SU-DHL-6 (cell line): ENCODE measurements at regions not wholly inside any gene's neighbourhood (a gene's known extent, or its start where the extent isn't known, plus 50 kb on each side); places are given as distances from the start of the nearest gene placed in this dataset.

Experiments
- H2AFZ ChIP-seq: fragments of 200-600 bp; sonication (generic); 2 replicates; pipeline ENCODE4 v1.6.1; 2014; ENCODE audit warnings: low read depth, mild to moderate bottlenecking, moderate library complexity, mixed read lengths, antibody characterized with exemption, low read length; ENCODE audit not compliant: severe bottlenecking
- H3F3A ChIP-seq: fragments of 200-600 bp; shearing (Covaris generic); 2 replicates; pipeline ENCODE4 v1.6.0; 2016; ENCODE audit warnings: antibody characterized with exemption, mild to moderate bottlenecking; ENCODE audit not compliant: insufficient read depth
- H3K27ac ChIP-seq: fragments of 200-600 bp; sonication (generic); 2 replicates; pipeline ENCODE4 v1.5.1; 2016; ENCODE audit warnings: low read depth, mild to moderate bottlenecking, low read length, moderate library complexity, mixed read lengths
- H3K27me3 ChIP-seq: fragments of 200-600 bp; sonication (generic), shearing (Covaris generic); 2 replicates; pipeline ENCODE4 v1.6.0; 2014; ENCODE audit warnings: mild to moderate bottlenecking, low read length
- H3K36me3 ChIP-seq: fragments of 200-600 bp; sonication (generic); 2 replicates; pipeline ENCODE4 v1.6.1; 2014; ENCODE audit warnings: mild to moderate bottlenecking, low read length, mixed read lengths
- H3K4me2 ChIP-seq: fragments of 300-600, 200-600 bp; shearing (Covaris generic), sonication (generic); 2 replicates; pipeline ENCODE4 v1.6.0; 2014; ENCODE audit warnings: low read length, low read depth, mild to moderate bottlenecking; ENCODE audit not compliant: poor library complexity, severe bottlenecking
- H3K4me3 ChIP-seq: fragments of 200-600 bp; sonication (generic); 2 replicates; pipeline ENCODE4 v1.5.1; 2014; ENCODE audit warnings: antibody characterized with exemption, low read length, mild to moderate bottlenecking, mixed read lengths; ENCODE audit not compliant: insufficient read depth, poor library complexity, severe bottlenecking
- H3K79me2 ChIP-seq: fragments of 200-600 bp; sonication (generic); 2 replicates; pipeline ENCODE4 v1.6.1; 2014; ENCODE audit warnings: mild to moderate bottlenecking, low read length, moderate library complexity; ENCODE audit not compliant: insufficient read depth
- H3K9ac ChIP-seq: fragments of 200-600 bp; sonication (generic); 2 replicates; pipeline ENCODE4 v1.7.0; 2014; ENCODE audit warnings: mild to moderate bottlenecking, low read length
- H3K9me2 ChIP-seq: fragments of 200-600 bp; sonication (generic); replicated peaks from 2 replicates; pipeline ENCODE4 v1.6.1; 2014; ENCODE audit warnings: low read length; ENCODE audit not compliant: insufficient read depth
- H3K9me3 ChIP-seq: fragments of 200-600 bp; sonication (generic); 2 replicates; pipeline ENCODE4 v1.6.1; 2014; ENCODE audit warnings: low read length, mixed read lengths; ENCODE audit not compliant: insufficient read depth
- H4K20me1 ChIP-seq: fragments of 200-600 bp; sonication (generic); 2 replicates; pipeline ENCODE4 v1.6.1; 2014; ENCODE audit warnings: low read depth, mild to moderate bottlenecking, antibody characterized with exemption, low read length, moderate library complexity, mixed read lengths
- EZH2phosphoT487 ChIP-seq: fragments of 200-600 bp; sonication (generic), shearing (Covaris generic); conservative IDR thresholded peaks from 2 replicates; pipeline ENCODE4 v1.6.1; 2018; ENCODE audit warnings: mild to moderate bottlenecking, antibody characterized with exemption, low read length, moderate library complexity, mixed read lengths
- TF ChIP-seq, protein P1 (sequence below): fragments of 200-600 bp; sonication (generic); IDR thresholded peaks from one replicate; pipeline ENCODE4 v1.5.1; 2017; ENCODE audit warnings: antibody characterized with exemption, mild to moderate bottlenecking, low read length, moderate library complexity; ENCODE audit not compliant: insufficient read depth, poor library complexity, severe bottlenecking

DNA sequence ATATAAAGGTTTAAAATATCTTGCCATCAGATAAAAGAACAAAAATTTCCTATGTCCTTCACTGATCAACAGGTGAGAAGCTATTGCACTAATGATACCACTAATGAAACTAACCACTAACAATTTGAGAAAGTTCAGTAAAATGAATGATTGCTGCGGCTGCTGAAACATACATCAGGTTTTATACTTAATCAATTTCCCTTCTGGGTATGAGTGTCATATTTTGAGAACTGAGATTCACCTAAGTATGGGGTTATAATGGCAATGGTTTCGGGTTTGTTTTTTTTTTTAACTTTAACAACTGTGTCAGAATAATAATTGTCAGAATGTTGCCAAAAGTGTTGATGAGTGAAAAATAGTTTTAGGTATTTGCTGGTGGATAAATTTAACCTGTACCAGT is 151.3 kb upstream of the SLC39A10 start:
- no peaks in the 10 kb centered on the region for H3K36me3 ChIP-seq
- H3K4me2 ChIP-seq = no peak overlapping the region
- no peaks in the 10 kb centered on the region for H4K20me1 ChIP-seq
- no peaks in the 10 kb centered on the region for H3K9me3 ChIP-seq
- H3K79me2 ChIP-seq = no peaks in the 10 kb centered on the region
- H3K27ac ChIP-seq = no peak overlapping the region
- no peak for TF ChIP-seq EZH2phosphoT487
- TF ChIP-seq, protein P1, sequence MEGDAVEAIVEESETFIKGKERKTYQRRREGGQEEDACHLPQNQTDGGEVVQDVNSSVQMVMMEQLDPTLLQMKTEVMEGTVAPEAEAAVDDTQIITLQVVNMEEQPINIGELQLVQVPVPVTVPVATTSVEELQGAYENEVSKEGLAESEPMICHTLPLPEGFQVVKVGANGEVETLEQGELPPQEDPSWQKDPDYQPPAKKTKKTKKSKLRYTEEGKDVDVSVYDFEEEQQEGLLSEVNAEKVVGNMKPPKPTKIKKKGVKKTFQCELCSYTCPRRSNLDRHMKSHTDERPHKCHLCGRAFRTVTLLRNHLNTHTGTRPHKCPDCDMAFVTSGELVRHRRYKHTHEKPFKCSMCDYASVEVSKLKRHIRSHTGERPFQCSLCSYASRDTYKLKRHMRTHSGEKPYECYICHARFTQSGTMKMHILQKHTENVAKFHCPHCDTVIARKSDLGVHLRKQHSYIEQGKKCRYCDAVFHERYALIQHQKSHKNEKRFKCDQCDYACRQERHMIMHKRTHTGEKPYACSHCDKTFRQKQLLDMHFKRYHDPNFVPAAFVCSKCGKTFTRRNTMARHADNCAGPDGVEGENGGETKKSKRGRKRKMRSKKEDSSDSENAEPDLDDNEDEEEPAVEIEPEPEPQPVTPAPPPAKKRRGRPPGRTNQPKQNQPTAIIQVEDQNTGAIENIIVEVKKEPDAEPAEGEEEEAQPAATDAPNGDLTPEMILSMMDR = no peak
- H3K4me3 ChIP-seq = no peak overlapping the region
- no peaks in the 10 kb centered on the region for H3K27me3 ChIP-seq
- H3K9me2 ChIP-seq = no peaks in the 10 kb centered on the region
- H3F3A ChIP-seq = no peaks in the 10 kb centered on the region
- H3K9ac ChIP-seq = no peak overlapping the region
- no peak overlapping the region for H2AFZ ChIP-seq

DNA sequence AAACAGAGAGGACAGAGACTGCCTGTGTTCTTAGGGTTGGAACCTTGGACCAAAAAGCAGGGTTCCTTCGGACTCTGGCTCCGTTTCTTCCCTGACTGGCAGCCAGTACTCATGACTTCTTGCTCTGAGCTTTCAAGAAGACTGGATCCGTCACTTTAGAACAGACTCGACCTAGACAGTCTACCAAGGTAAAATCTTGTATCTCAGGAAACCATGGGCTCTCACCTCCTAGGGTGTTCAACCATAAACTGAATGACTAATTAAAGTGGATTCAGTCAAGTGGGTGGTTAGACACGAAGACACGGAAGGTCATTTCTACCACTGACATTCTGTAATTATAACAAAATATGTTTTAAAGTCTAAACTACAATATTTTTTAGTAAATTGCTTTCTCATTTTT is 153.8 kb upstream of the SLC39A10 start:
- Histone ChIP-seq H3F3A (no peaks in the 10 kb centered on the region), H3K27me3 (no peaks in the 10 kb centered on the region), H3K9ac (no peak overlapping the region), H2AFZ (no peak overlapping the region), H3K4me3 (no peak overlapping the region), H4K20me1 (no peaks in the 10 kb centered on the region), H3K79me2 (no peaks in the 10 kb centered on the region), H3K36me3 (no peaks in the 10 kb centered on the region), H3K9me3 (no peaks in the 10 kb centered on the region), H3K4me2 (no peak overlapping the region), H3K9me2 (no peaks in the 10 kb centered on the region), H3K27ac (no peak overlapping the region)
- TF ChIP-seq, protein P1 = no peak
- no peak for TF ChIP-seq EZH2phosphoT487

DNA sequence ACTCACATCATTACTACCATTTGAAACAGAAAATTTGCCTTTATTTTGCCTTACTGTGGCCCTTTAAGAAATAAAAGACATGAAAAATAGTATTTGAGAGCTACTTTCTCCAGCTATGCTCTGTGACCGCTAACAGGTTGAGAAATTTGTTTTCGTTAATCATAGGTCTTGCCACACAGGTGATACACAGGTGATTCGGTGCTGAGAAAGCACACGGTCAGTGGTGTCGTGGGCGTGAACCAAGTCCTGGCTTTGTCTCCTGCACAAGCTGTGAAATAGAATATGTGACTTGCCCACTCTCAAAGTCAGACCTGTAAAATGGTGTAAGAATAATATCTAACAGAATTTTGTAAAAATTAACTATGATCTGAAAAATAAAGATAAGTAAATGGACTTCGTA is 155.3 kb upstream of the SLC39A10 start:
- H3K79me2 ChIP-seq = no peaks in the 10 kb centered on the region
- H3K9ac ChIP-seq = no peak overlapping the region
- TF ChIP-seq, protein P1 = no peak
- TF ChIP-seq EZH2phosphoT487 = no peak
- H2AFZ ChIP-seq = no peak overlapping the region
- no peaks in the 10 kb centered on the region for H3K9me3 ChIP-seq
- H3K9me2 ChIP-seq = no peaks in the 10 kb centered on the region
- H3K27ac ChIP-seq = no peak overlapping the region
- H4K20me1 ChIP-seq = no peaks in the 10 kb centered on the region
- H3K4me3 ChIP-seq = no peak overlapping the region
- no peaks in the 10 kb centered on the region for H3F3A ChIP-seq
- H3K36me3 ChIP-seq = no peaks in the 10 kb centered on the region
- no peaks in the 10 kb centered on the region for H3K27me3 ChIP-seq
- H3K4me2 ChIP-seq = no peak overlapping the region
